Stimulated activated CD4-positive, alpha-beta T cell treated with anti-CD3 and anti-CD28 coated beads, Interleukin-12 subunit alpha, Interleukin-12 subunit beta, amount 100 ng/mL, for 24 hours (primary cell): ENCODE measurements at regions not wholly inside any gene's neighbourhood (a gene's known extent, or its start where the extent isn't known, plus 50 kb on each side); places are given as distances from the start of the nearest gene placed in this dataset.

Experiments used
- DNase-seq, 2 experiments: peaks; one replicate each; pipeline ENCODE4 v3.0.0-alpha.2; 2020; ENCODE audit warnings: low read depth in 2 of 2

GRCh38 chr14:101706509-101707067 is 54.9 kb upstream of the PPP2R5C start:
- DNase-seq: no peak

GRCh38 chr14:101707068-101707842 is 54.3 kb upstream of the PPP2R5C start:
- DNase-seq: peak in 1 of 2 experiments; percentile 22

- no peak for DNase-seq
Observed at GRCh38 chr14:101707863-101708620, 53.5 kb upstream of the PPP2R5C start.

- DNase-seq: no peak
Observed at GRCh38 chr14:101708853-101709532, 52.5 kb upstream of the PPP2R5C start.

GRCh38 chr14:101709533-101709881 is 52.0 kb upstream of the PPP2R5C start:
- no peak for DNase-seq

GRCh38 chr14:101709962-101710931 is 51.3 kb upstream of the PPP2R5C start:
- no peak for DNase-seq

- DNase-seq: no peak
Observed at GRCh38 chr14:101711041-101711856, 50.3 kb upstream of the PPP2R5C start.
